Fibroblast of villous mesenchyme (primary cell): ENCODE measurements at regions not wholly inside any gene's neighbourhood (a gene's known extent, or its start where the extent isn't known, plus 50 kb on each side); places are given as distances from the start of the nearest gene placed in this dataset.

Experiments used
- DNase-seq: peaks from one replicate; pipeline ENCODE4 v3.0.0-alpha.2; 2010; ENCODE audit warnings: low read depth
- H3K4me3 ChIP-seq: 2 replicates; pipeline ENCODE4 v1.5.1; 2011; ENCODE audit warnings: low read depth, mild to moderate bottlenecking, low read length
- CTCF ChIP-seq: IDR thresholded peaks from 2 replicates; pipeline ENCODE4 v1.5.1; 2012; ENCODE audit warnings: low read depth, mild to moderate bottlenecking, low read length; ENCODE audit not compliant: insufficient read depth

DNA sequence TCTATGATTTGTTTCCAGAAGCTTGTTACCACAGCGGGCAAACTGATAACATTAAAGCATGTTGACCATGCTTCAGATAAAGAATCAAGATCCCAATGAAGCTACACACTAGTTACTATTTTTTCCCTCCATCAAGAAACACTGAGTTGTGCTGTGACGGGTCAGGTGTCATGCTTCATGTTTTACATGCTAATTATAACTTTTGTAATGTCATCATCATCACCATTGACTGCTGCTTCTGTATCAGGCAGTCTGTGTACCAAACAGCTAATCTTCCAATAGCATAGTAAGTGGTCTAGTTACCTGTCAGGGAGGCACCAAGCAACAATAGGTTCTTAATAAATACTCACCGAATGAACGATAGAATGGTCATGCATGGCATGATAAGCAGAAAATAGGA is 388.1 kb downstream of the THBS2 start:
- DNase-seq: no peak
- no peak overlapping the region for H3K4me3 ChIP-seq
- no peak for TF ChIP-seq CTCF

GRCh38 chr6:168864541-168865460 is 388.8 kb downstream of the THBS2 start:
- TF ChIP-seq CTCF: no peak
- no peak for DNase-seq
- H3K4me3 ChIP-seq: no peak overlapping the region

DNA sequence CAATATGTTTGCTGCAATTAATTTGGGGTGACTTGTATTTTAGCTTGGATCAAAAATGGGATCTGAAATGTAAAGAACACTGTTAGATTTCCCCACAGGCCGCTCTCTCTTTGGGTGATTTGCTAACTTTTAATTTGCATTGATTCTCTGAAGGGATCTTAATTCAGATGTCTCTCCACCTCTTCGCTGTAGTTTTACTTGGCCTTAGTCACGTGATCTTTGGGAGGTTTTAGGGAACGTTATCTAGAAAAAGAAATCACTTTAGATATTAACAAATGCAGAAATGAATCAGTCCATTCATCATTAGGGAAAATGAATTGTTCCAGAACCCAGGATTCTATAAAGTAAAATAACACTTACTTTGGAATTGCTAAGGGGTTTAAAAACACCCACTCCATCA is 390.2 kb downstream of the THBS2 start:
- TF ChIP-seq CTCF: no peak
- H3K4me3 ChIP-seq: no peak overlapping the region
- DNase-seq: no peak

DNA sequence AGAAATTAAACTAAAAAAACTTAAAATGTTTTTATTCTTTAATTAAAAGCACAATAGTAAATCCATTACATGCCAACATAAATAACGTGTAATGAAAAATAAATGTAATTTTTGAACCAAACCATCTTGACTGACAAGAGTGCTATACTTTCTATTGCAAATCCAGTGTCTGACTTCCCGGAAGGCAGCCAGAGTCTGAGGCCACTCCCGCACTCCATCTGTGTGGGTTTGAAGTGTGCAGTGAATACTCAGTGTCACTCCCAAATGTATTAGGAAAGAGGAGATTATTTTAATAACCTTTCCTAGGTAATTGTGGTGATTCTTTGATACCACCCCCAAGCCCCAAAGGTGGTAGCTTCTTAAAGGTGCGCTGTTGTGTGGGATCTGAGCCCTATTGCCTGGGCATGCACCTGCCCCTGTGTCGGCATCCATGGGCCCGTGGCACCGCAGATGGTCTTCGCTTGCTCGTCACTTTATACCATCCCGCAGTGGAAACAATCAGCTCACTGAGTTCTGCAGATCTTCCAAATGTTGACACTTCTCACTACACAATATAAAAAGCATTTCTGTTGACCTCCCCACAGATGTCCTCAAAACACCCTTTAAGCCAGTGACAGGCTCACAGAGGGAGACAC is 391.2 kb downstream of the THBS2 start:
- no peak for TF ChIP-seq CTCF
- DNase-seq: no peak

DNA sequence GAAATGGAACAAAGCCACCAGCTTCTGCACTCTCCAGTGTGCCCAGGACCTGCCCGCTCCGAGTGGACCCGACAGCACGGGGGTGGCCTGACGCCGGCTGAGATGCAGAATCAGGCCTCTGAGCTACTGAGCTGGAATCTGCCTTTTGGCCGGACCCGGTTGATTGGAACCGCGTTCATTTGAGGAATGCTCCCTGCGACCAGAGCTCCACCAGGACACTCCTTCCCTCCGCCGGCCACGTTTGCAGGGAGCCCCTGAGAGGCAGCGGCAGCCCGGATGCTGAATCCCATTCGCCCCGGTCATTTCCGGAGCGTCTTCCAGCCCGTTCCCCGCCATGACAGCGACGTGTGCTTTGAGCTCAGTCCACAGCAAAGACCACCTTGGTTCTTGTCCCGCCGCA is 392.7 kb downstream of the THBS2 start:
- no peak overlapping the region for H3K4me3 ChIP-seq
- no peak for DNase-seq
- TF ChIP-seq CTCF: no peak

More for the DNA sequence above, 391.2 kb downstream of the THBS2 start:
- no peak overlapping the region for H3K4me3 ChIP-seq

- no peak for TF ChIP-seq CTCF
- H3K4me3 ChIP-seq: no peak overlapping the region
- no peak for DNase-seq
Observed at GRCh38 chr6:168860341-168860740, 393.3 kb downstream of the THBS2 start.
